NCI-H1436 (cell line): ENCODE measurements at regions not wholly inside any gene's neighbourhood (a gene's known extent, or its start where the extent isn't known, plus 50 kb on each side); places are given as distances from the start of the nearest gene placed in this dataset.

Experiments
- DNase-seq: peaks from one replicate; lab custom pipeline; 2025; lab: John Stamatoyannopoulos, UW

- DNase-seq, result no peak
Observed at GRCh38 chr9:107874591-107875369, 385.2 kb upstream of the KLF4 start.

- DNase-seq, result no peak
Observed at GRCh38 chr9:107874137-107874536, 384.6 kb upstream of the KLF4 start.

- no peak for DNase-seq
Observed at GRCh38 chr9:107872457-107873192, 383.1 kb upstream of the KLF4 start.

GRCh38 chr9:107870927-107871680, 381.5 kb upstream of the KLF4 start:
- DNase-seq, result peak; percentile 8

GRCh38 chr9:107870221-107870620, 380.7 kb upstream of the KLF4 start:
- no peak for DNase-seq

- DNase-seq, result no peak
Observed at GRCh38 chr9:107869111-107869510, 379.5 kb upstream of the KLF4 start.

GRCh38 chr9:107868186-107868585, 378.6 kb upstream of the KLF4 start:
- DNase-seq, result no peak

- no peak for DNase-seq
Observed at GRCh38 chr9:107867738-107868137, 378.2 kb upstream of the KLF4 start.

- DNase-seq, result no peak
Observed at GRCh38 chr9:107866711-107867311, 377.2 kb upstream of the KLF4 start.

- no peak for DNase-seq
Observed at GRCh38 chr9:107863396-107863795, 373.8 kb upstream of the KLF4 start.

GRCh38 chr9:107862881-107863280, 373.3 kb upstream of the KLF4 start:
- no peak for DNase-seq

GRCh38 chr9:107862323-107862722, 372.8 kb upstream of the KLF4 start:
- no peak for DNase-seq

- DNase-seq, result no peak
Observed at GRCh38 chr9:107861075-107861474, 371.5 kb upstream of the KLF4 start.

- DNase-seq, result no peak
Observed at GRCh38 chr9:107858260-107858659, 368.7 kb upstream of the KLF4 start.

- DNase-seq, result no peak
Observed at GRCh38 chr9:107856633-107857032, 367.1 kb upstream of the KLF4 start.

- no peak for DNase-seq
Observed at GRCh38 chr9:107855164-107855563, 365.6 kb upstream of the KLF4 start.

- no peak for DNase-seq
Observed at GRCh38 chr9:107853461-107853860, 363.9 kb upstream of the KLF4 start.

- no peak for DNase-seq
Observed at GRCh38 chr9:107852891-107853290, 363.3 kb upstream of the KLF4 start.

GRCh38 chr9:107850653-107851052, 361.1 kb upstream of the KLF4 start:
- no peak for DNase-seq

GRCh38 chr9:107847978-107848964, 358.7 kb upstream of the KLF4 start:
- no peak for DNase-seq

GRCh38 chr9:107842530-107842929, 353.0 kb upstream of the KLF4 start:
- DNase-seq, result no peak
